H9 (cell line): ENCODE measurements at regions not wholly inside any gene's neighbourhood (a gene's known extent, or its start where the extent isn't known, plus 50 kb on each side); places are given as distances from the start of the nearest gene placed in this dataset.

Source experiments
- DNase-seq: peaks from one replicate; pipeline ENCODE4 v3.0.0-alpha.2; 2017
- H2AFZ ChIP-seq: one replicate; pipeline ENCODE4 v1.6.1; 2013; ENCODE audit warnings: mild to moderate bottlenecking, low read length, control low read depth, moderate library complexity
- H2AK5ac ChIP-seq: 2 replicates; pipeline ENCODE4 v1.6.1; 2013; ENCODE audit warnings: low read length, control low read depth, mixed read lengths; ENCODE audit not compliant: insufficient read length
- H2BK120ac ChIP-seq: one replicate; pipeline ENCODE4 v1.6.1; 2013; ENCODE audit warnings: low read depth, mild to moderate bottlenecking, low read length, control low read depth, inconsistent platforms; ENCODE audit not compliant: poor library complexity, severe bottlenecking
- H2BK12ac ChIP-seq: 2 replicates; pipeline ENCODE4 v1.6.1; 2013; ENCODE audit warnings: low read length, control low read depth, mixed read lengths, low read depth; ENCODE audit not compliant: insufficient read length
- H2BK15ac ChIP-seq: 2 replicates; pipeline ENCODE4 v1.6.1; 2013; ENCODE audit warnings: low read depth, low read length, control low read depth
- H2BK20ac ChIP-seq: one replicate; pipeline ENCODE4 v1.6.1; 2013; ENCODE audit warnings: low read depth, mild to moderate bottlenecking, low read length, control low read depth, inconsistent platforms; ENCODE audit not compliant: poor library complexity, severe bottlenecking
- H2BK5ac ChIP-seq: 2 replicates; pipeline ENCODE4 v1.6.1; 2013; ENCODE audit warnings: low read length, control low read depth, mixed read lengths; ENCODE audit not compliant: insufficient read length
- H3K14ac ChIP-seq: 2 replicates; pipeline ENCODE4 v1.6.1; 2013; ENCODE audit warnings: low read length, control low read depth; ENCODE audit not compliant: insufficient read depth
- H3K18ac ChIP-seq: 2 replicates; pipeline ENCODE4 v1.6.1; 2013; ENCODE audit warnings: low read depth, mild to moderate bottlenecking, mixed read lengths, low read length, control low read depth; ENCODE audit not compliant: insufficient read length
- H3K23ac ChIP-seq: 2 replicates; pipeline ENCODE4 v1.6.1; 2013; ENCODE audit warnings: low read length, control low read depth, mixed read lengths, low read depth; ENCODE audit not compliant: insufficient read length
- H3K23me2 ChIP-seq: 2 replicates; pipeline ENCODE4 v1.6.1; 2013; ENCODE audit warnings: low read depth, mild to moderate bottlenecking, mixed read lengths, low read length, control low read depth; ENCODE audit not compliant: insufficient read length, poor library complexity, severe bottlenecking
- H3K27ac ChIP-seq: 2 replicates; pipeline ENCODE4 v1.5.1; 2013; ENCODE audit warnings: low read length, control low read depth, mixed read lengths, low read depth; ENCODE audit not compliant: insufficient read length
- H3K27me3 ChIP-seq: 2 replicates; pipeline ENCODE4 v1.6.1; 2013; ENCODE audit warnings: low read length, control low read depth, inconsistent platforms; ENCODE audit not compliant: insufficient read depth
- H3K4ac ChIP-seq: 2 replicates; pipeline ENCODE4 v1.6.1; 2013; ENCODE audit warnings: low read depth, mild to moderate bottlenecking, control low read depth, inconsistent platforms, low read length, moderate library complexity
- H3K4me1 ChIP-seq: 2 replicates; pipeline ENCODE4 v1.6.1; 2013; ENCODE audit warnings: low read length, control low read depth, inconsistent platforms; ENCODE audit not compliant: insufficient read depth
- H3K4me2 ChIP-seq: 2 replicates; pipeline ENCODE4 v1.6.1; 2013; ENCODE audit warnings: low read length, control low read depth, mixed read lengths; ENCODE audit not compliant: insufficient read length, insufficient read depth
- H3K56ac ChIP-seq: 2 replicates; pipeline ENCODE4 v1.6.1; 2013; ENCODE audit warnings: low read depth, mild to moderate bottlenecking, mixed read lengths, low read length, control low read depth; ENCODE audit not compliant: insufficient read length
- H3K79me1 ChIP-seq: 2 replicates; pipeline ENCODE4 v1.6.1; 2013; ENCODE audit warnings: low read depth, mild to moderate bottlenecking, moderate library complexity, low read length, control low read depth, inconsistent platforms; ENCODE audit not compliant: insufficient read depth, poor library complexity, severe bottlenecking
- H3K79me2 ChIP-seq: 2 replicates; pipeline ENCODE4 v1.6.1; 2013; ENCODE audit warnings: low read length, control low read depth, inconsistent platforms; ENCODE audit not compliant: insufficient read depth
- H3K9ac ChIP-seq: 2 replicates; pipeline ENCODE4 v1.6.1; 2013; ENCODE audit warnings: low read length, control low read depth, mixed read lengths; ENCODE audit not compliant: insufficient read length; ENCODE audit errors: extremely low read depth
- H3K9me3 ChIP-seq: one replicate; pipeline ENCODE4 v1.6.1; 2013; ENCODE audit warnings: low read depth, low read length, inconsistent platforms; ENCODE audit not compliant: control insufficient read depth
- H3T11ph ChIP-seq: one replicate; pipeline ENCODE4 v1.6.1; 2013; ENCODE audit warnings: mild to moderate bottlenecking, low read length, control low read depth, inconsistent platforms
- H4K20me1 ChIP-seq: one replicate; pipeline ENCODE4 v1.6.1; 2013; ENCODE audit not compliant: control insufficient read depth, insufficient read length, insufficient read depth
- H4K5ac ChIP-seq: 2 replicates; pipeline ENCODE4 v1.6.1; 2013; ENCODE audit warnings: low read depth, mild to moderate bottlenecking, mixed read lengths, low read length, control low read depth; ENCODE audit not compliant: insufficient read length
- H4K8ac ChIP-seq: replicated peaks from 2 replicates; pipeline ENCODE4 v1.6.1; 2013; ENCODE audit warnings: low read length, control low read depth, mixed read lengths, low read depth; ENCODE audit not compliant: insufficient read length
- H4K91ac ChIP-seq: 2 replicates; pipeline ENCODE4 v1.6.1; 2013; ENCODE audit warnings: low read depth, mild to moderate bottlenecking, moderate library complexity, mixed read lengths, low read length, control low read depth; ENCODE audit not compliant: insufficient read length
- H3K27ac Mint-ChIP-seq, 3 experiments: 2 replicates in 2 of 3; 3 replicates in 1 of 3; pipeline ENCODE4 v1.8.0; 2020 to 2021; ENCODE audit warnings: mixed read lengths in 3 of 3, mild to moderate bottlenecking in 1 of 3, moderate library complexity in 1 of 3
- H3K27me3 Mint-ChIP-seq: 2 replicates; pipeline ENCODE4 v1.8.0; 2021; ENCODE audit warnings: low read depth, mild to moderate bottlenecking, moderate library complexity, mixed read lengths
- H3K36me3 Mint-ChIP-seq, 3 experiments: 2 replicates in 2 of 3; 3 replicates in 1 of 3; pipeline ENCODE4 v1.8.0; 2020 to 2021; ENCODE audit warnings: low read depth in 3 of 3, mixed read lengths in 3 of 3; ENCODE audit not compliant: insufficient read depth in 1 of 3
- H3K4me1 Mint-ChIP-seq, 2 experiments: 2 replicates each; pipeline ENCODE4 v1.8.0; 2020; ENCODE audit warnings: mixed read lengths in 2 of 2
- H3K4me3 Mint-ChIP-seq, 2 experiments: 2 replicates in 1 of 2; 3 replicates in 1 of 2; pipeline ENCODE4 v1.8.0; 2020 to 2021; ENCODE audit warnings: mild to moderate bottlenecking in 2 of 2, mixed read lengths in 2 of 2, moderate library complexity in 1 of 2
- H3K9me3 Mint-ChIP-seq, 2 experiments: 2 replicates in 1 of 2; 3 replicates in 1 of 2; pipeline ENCODE4 v1.8.0; 2020; ENCODE audit warnings: mild to moderate bottlenecking in 2 of 2, mixed read lengths in 2 of 2, moderate library complexity in 1 of 2
- CTCF ChIP-seq: fragments of 200-600 bp; sonication (generic); conservative IDR thresholded peaks from 3 replicates; pipeline ENCODE4 v1.8.0; 2021; ENCODE audit warnings: antibody characterized with exemption, mild to moderate bottlenecking
- WGBS: extraction: QIAGEN DNeasy Blood & Tissue Kit; methylation state at CpG from one replicate; pipeline ENCODE4 v1.1.7; 2013; ENCODE audit warnings: missing lambda C conversion rate, low lambda C conversion rate, mixed read lengths; ENCODE audit not compliant: insufficient read length; ENCODE audit errors: extremely low coverage; 5-methylcytosine and 5-hydroxymethylcytosine counted together

GRCh38 chr9:23006127-23006526 lies 559.5 kb downstream of the DMRTA1 start:
- Histone ChIP-seq H3K4me1 (no peaks in the 10 kb centered on the region), H3K9ac (no peak overlapping the region), H3K56ac (no peak overlapping the region), H3K14ac (no peak overlapping the region), H2BK5ac (no peak overlapping the region), H3K18ac (no peak overlapping the region), H3K23ac (no peak overlapping the region), H3K27me3 (no peaks in the 10 kb centered on the region), H3T11ph (no peak overlapping the region), H4K5ac (no peak overlapping the region), H3K79me2 (no peaks in the 10 kb centered on the region), H2AFZ (no peak overlapping the region), H4K20me1 (no peaks in the 10 kb centered on the region), H3K23me2 (no peaks in the 10 kb centered on the region), H4K91ac (no peak overlapping the region), H2BK15ac (no peak overlapping the region), H3K27ac (no peak overlapping the region), H4K8ac (no peak overlapping the region), H3K9me3 (no peaks in the 10 kb centered on the region), H3K4me2 (no peak overlapping the region), H2AK5ac (no peak overlapping the region), H3K79me1 (no peaks in the 10 kb centered on the region), H2BK20ac (no peak overlapping the region), H2BK12ac (no peak overlapping the region), H3K4ac (no peak overlapping the region), H2BK120ac (no peak overlapping the region)
- TF ChIP-seq CTCF = no peak
- Mint-ChIP-seq H3K36me3 (no peaks in the 10 kb centered on the region), H3K27me3 (no peaks in the 10 kb centered on the region), H3K9me3 (no peaks in the 10 kb centered on the region), H3K27ac (no peak overlapping the region), H3K4me3 (no peak overlapping the region), H3K4me1 (peaks cover 7% of the 10 kb centered on the region in 2 experiments; a peak in 3 of 4 replicates)
- DNase-seq = no peak
- no CpG with 5 or more reads among the region's 1 CpG for WGBS
